GM19372 (cell line): ENCODE measurements at regions not wholly inside any gene's neighbourhood (a gene's known extent, or its start where the extent isn't known, plus 50 kb on each side); places are given as distances from the start of the nearest gene placed in this dataset.
"Not testable (repeated sequence)": the region's sequence is repeated elsewhere in the genome, so short reads cannot be mapped to it uniquely, and the experiment has no call there.

ENCODE experiments used
- ATAC-seq: cut with Tn5 transposase; IDR thresholded peaks from one replicate; pipeline ENCODE4 v1.9.1; 2021; ENCODE audit warnings: mild to moderate bottlenecking, low read depth, moderate library complexity; ENCODE audit not compliant: unreplicated experiment

- no peak for ATAC-seq
Observed at GRCh38 chr3:10726787-10727186, 89.2 kb upstream of the SLC6A11 start.

GRCh38 chr3:10729439-10729838, 86.6 kb upstream of the SLC6A11 start:
- no peak for ATAC-seq

DNA sequence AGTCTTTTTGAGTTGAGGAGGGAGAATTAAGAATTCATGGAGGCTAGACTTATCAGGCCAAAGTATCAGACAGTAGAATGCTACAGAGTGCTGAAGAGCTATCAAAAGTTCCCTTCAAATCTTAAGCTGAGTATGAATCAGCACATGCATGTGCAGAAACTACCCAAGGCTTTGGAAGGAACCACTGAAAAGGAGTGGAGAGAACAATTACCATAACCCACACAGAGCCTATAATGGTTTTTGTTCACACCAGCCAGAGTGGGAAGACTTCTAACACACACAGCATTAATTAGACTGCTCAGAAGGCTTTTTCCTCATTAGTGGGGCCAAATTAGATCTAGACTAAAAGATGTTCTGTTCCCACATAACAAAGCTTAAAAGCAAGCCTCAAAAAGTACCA, 83.7 kb upstream of the SLC6A11 start:
- no peak for ATAC-seq

- no peak for ATAC-seq
Observed at GRCh38 chr3:10733297-10733696, 82.7 kb upstream of the SLC6A11 start.

GRCh38 chr3:10736444-10736843, 79.6 kb upstream of the SLC6A11 start:
- not testable (repeated sequence) for ATAC-seq

GRCh38 chr3:10737785-10738184, 78.2 kb upstream of the SLC6A11 start:
- no peak for ATAC-seq

DNA sequence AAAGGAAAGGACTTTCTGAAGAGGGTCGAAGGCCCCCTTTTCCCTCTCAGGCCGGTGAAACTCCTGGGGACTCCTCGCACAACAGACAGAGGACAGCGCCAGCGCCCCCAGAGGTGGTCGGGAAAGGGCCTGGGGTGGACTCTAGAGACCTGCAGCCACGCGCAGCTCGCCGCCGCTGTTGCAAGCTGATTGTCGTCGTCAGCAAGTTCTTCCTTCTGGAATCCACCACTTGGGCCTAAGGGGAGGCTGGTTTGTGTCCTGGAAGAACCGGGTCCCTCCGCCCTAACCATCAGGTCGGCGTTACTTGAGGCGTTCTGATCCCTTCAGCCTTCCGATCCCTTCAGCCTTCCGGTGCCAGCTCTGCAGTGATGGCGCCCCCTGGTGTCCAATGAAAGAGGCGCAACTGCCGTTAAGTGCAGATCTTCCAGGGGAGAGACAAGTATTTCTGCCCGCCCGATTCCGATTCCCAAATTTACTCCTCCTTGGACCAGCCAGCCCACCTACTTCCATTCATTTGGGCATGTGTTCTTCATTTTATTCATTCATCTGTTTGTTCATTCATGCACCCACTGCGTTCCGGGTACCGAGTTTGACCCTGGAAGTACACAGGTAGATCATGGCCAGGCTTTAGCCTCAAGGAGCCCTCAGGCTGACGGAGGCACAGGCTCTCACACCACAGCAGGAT, 77.2 kb upstream of the SLC6A11 start:
- no peak for ATAC-seq

DNA sequence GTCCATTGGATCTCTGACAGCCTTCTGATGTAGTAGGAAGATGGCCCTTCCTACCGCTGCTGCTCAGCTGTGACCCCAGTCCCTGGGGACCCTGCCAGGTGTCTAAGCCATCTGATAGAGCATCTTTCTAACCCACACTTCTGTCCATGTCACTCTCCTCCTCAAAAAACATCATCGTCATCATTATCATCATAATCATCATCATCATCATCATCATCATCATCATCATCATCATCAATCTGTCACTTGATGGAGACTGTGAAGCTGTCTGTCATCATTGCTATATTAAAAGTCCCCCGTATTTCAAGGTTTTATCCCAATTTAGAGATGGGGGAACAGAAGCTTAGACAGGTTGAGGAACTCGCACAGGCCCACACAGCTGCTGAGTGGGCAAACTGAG, 75.1 kb upstream of the SLC6A11 start:
- no peak for ATAC-seq

GRCh38 chr3:10741891-10742671, 73.9 kb upstream of the SLC6A11 start:
- no peak for ATAC-seq

DNA sequence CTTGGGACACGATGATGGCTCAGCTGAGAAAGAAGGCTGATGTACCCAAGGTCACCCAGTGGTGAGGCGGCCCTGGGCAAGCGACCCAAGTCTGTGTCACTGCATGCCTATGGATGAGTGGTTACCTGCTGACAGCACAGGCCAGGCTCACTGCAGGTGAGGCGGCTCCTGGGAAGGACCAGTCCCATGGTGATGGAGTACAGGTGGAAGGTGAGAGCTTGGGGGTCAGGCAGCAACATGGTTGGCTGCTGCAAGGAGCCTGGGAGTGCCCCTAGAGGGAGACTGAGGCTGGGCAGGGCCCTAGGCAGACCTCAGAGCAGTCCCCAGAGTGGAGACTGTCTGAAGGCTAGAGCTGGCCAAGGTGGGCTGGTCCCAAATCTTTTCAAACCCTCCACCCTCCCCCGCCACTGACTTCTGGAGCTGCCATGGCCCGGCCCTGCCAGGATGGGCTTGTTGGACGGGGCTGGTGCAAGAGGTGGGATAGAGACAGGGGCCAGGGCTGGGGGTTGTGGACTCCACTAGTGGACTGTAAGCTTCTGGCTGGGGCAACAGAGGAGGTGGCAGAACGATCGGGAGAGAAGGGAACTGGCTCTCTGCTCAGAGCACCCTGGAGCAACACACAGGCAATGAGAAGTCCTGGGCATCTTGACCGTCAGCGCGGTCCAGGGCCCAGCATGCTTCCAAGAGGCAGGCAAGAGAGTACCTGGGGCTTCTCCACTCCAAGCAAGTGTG, 72.5 kb upstream of the SLC6A11 start:
- no peak for ATAC-seq

DNA sequence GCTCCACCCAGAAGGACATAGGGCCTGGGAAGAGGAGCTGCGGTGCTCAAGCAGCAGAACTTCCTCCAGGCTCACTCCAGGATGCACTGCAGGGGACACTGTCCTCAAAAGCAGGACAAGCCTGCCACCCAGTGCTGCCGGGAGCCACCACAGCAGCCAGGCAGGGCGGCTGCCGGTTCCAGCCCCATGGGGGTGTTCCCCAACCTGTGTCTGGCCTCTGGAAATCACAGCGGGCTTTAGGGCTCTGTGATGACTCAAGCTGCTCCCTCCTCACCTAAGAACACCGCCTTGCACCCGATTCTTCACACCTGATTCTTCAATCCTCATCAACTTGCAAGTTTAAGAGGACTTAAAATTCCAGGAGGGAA, 71.9 kb upstream of the SLC6A11 start:
- ATAC-seq = no peak

DNA sequence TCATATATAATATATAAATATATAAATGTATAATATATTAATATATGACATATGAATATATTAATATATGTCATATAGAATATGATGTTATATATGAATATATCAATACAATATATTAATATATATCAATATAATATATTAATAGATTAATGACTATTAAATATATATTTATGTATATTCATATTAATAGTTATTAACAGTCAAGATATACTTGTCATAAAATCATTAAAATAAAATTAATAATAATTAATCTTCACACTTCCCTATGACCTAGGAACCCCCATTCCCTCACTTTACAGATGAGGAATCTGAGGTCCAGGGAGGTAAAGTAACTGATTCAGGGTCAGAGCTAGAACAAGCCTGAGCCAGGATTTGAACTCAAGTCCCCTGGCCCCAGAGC, 70.6 kb upstream of the SLC6A11 start:
- ATAC-seq = no peak

DNA sequence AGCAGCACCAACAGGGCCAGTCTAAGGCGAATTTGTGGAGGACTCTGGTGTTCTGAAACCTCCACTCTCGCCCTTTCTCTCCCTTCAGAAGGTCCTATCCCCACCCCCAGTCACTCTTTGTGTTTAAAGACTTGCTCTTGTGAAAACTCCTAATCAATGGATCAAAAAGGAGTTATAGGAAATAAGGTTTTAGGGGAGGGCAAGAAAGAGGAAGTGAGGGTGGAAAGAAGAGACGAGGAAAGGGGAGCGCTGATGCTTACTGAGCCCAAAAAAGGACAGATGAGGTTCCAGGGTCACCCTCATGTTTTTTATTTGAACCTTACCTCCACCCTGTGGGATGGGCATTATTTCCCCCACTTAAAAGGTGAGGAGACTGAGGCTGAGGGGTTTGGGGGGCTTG, 70.0 kb upstream of the SLC6A11 start:
- ATAC-seq = no peak

DNA sequence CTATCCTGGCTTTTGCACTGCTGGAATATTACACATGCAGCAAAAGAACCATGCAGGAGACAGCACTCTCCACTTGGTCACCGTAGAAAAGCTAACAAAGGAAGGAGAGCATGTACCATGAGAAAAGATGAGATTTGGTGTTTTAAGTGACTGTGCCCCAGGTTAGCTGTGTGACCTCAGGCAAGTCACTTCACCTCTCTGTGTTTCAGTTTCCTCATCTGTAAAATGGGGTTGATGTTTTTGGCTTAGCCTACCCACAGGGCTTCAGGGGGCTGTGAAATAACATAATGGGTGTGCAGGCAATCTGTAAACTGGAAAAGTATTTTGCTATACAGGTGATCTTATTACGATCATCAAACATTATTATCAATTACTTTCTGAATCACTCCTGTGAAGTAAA, 69.3 kb upstream of the SLC6A11 start:
- ATAC-seq = no peak

DNA sequence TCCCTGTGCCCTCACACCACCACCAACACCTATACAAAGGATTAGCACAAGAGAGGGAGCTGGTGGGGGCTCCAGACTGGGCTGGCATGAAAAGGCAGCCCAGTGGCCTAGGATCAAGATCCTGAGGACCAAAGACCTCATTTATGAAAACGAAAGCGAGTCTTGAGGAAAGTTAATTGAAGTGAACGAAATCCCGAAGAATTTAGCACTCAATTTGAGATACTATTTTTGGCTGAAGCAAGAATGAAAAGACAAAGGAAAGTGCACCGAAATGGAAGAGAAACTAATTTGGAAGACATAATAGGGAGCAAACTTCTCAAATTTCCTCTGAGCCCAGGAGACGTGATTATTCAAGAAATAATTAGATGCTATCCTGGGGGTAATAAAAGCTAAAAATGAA, 68.7 kb upstream of the SLC6A11 start:
- no peak for ATAC-seq

DNA sequence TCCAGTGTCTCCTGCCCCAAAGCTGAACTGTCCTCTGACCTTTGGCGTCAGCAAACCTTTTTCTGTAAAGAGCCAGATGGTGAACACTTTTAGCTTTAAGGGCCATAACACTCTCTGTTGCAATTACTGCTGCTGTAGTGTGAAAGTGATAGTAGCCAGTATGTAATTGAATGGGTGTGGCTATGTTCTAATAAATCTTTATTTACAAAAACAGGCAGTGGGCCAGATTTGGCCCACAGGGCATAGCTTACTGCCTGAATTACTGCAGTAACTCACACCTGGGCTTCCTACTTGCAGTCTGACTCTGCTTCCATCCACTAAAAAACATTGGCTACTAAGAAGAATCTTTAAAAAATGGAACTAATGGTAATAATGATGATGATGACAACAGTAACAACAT, 68.0 kb upstream of the SLC6A11 start:
- ATAC-seq = no peak

- no peak for ATAC-seq
Observed at GRCh38 chr3:10753964-10754363, 62.1 kb upstream of the SLC6A11 start.

DNA sequence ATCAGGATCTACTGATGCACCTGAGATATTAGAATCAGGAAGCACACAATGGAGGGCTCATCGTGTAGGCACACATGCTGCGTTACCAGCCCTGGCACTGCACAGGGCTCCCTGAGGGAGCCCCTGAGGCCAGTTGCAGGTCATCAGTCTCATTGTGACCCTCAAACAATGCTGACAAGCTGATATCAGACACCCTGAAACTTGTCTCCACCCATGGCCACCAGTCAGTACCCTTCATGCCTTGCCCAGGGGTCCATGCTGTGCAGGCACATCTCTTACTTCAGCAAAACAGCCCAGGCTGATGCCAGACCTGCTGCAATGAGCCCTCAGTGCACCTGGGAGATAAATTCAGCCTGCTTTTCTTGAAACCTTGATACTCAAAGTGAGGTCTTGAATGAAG, 59.5 kb upstream of the SLC6A11 start:
- no peak for ATAC-seq

DNA sequence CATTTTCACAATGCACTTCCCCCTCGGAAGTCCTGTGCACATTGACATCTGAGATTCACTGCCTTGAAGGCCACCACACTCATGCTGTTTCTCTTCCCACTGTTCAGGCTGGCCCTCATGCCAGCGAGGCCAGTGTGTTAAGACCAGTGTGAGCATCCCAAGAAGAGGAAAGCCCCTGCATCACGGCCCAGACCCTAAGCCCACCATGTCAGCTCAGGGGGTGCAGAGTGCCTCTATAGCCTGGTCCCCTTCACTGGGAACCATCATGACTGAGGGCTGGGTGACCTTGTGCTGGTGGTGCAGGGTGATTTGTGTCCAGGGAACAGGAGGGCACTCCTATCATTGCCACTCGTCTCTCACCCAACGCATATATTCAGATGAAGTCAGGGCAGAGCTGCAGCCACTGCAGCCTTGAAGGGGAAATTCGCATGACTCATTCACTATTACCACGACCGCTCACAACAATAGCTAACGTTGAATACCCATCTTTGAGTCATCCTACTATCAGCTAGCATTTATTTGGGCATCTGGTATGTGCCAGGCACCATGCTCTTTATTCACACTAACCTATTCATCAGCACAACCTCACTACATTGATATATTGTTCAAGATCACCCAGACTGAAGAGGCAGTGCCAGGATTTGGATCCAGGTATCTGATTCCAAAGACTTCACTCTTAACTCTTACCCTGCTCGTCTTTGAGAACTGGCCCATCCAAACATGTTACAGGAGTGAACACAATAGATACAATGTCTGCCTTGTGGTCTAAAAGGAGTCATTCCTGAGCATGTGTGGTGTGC, 58.8 kb upstream of the SLC6A11 start:
- no peak for ATAC-seq

GRCh38 chr3:10757821-10758130, 58.3 kb upstream of the SLC6A11 start:
- ATAC-seq = no peak
